Trophoblast cell (in vitro differentiated cells and primary cell): ENCODE measurements at regions not wholly inside any gene's neighbourhood (a gene's known extent, or its start where the extent isn't known, plus 50 kb on each side); places are given as distances from the start of the nearest gene placed in this dataset.

Source experiments
- DNase-seq, 2 donors: peaks; one replicate each; pipeline ENCODE4 v3.0.0-alpha.2; 2016
- H2AFZ ChIP-seq: 2 replicates; pipeline ENCODE4 v1.6.1; 2013; ENCODE audit warnings: low read length, moderate library complexity, mild to moderate bottlenecking; ENCODE audit not compliant: insufficient read depth, poor library complexity
- H2AK5ac ChIP-seq: 2 replicates; pipeline ENCODE4 v1.6.1; 2013; ENCODE audit warnings: mild to moderate bottlenecking, low read length
- H2BK120ac ChIP-seq: 2 replicates; pipeline ENCODE4 v1.6.1; 2013; ENCODE audit warnings: low read length, mild to moderate bottlenecking, moderate library complexity; ENCODE audit not compliant: insufficient read depth, poor library complexity
- H2BK12ac ChIP-seq: 2 replicates; pipeline ENCODE4 v1.6.1; 2013; ENCODE audit warnings: mild to moderate bottlenecking, low read length, moderate library complexity
- H2BK5ac ChIP-seq: 2 replicates; pipeline ENCODE4 v1.6.1; 2013; ENCODE audit warnings: low read length, low read depth, moderate library complexity, mild to moderate bottlenecking; ENCODE audit not compliant: poor library complexity
- H3K14ac ChIP-seq: 2 replicates; pipeline ENCODE4 v1.6.1; 2013; ENCODE audit warnings: mild to moderate bottlenecking, low read length
- H3K18ac ChIP-seq: 2 replicates; pipeline ENCODE4 v1.6.1; 2013; ENCODE audit warnings: mild to moderate bottlenecking, low read length
- H3K23ac ChIP-seq: 2 replicates; pipeline ENCODE4 v1.6.1; 2013; ENCODE audit warnings: low read length
- H3K27ac ChIP-seq: 2 replicates; pipeline ENCODE4 v1.5.1; 2013; ENCODE audit warnings: low read depth, mild to moderate bottlenecking, inconsistent platforms, low read length, moderate library complexity
- H3K27me3 ChIP-seq: 2 replicates; pipeline ENCODE4 v1.6.1; 2013; ENCODE audit warnings: inconsistent platforms, mild to moderate bottlenecking, low read length, moderate library complexity; ENCODE audit not compliant: insufficient read depth
- H3K36me3 ChIP-seq, 2 experiments: 1 replicate in 1 of 2; 2 replicates in 1 of 2; pipeline ENCODE4 v1.6.1; 2013; ENCODE audit warnings: low read length in 2 of 2, mild to moderate bottlenecking in 2 of 2, moderate library complexity in 1 of 2; ENCODE audit not compliant: insufficient read depth in 2 of 2, control insufficient read depth in 1 of 2
- H3K4ac ChIP-seq: 2 replicates; pipeline ENCODE4 v1.6.1; 2013; ENCODE audit warnings: low read depth, mild to moderate bottlenecking, low read length, moderate library complexity
- H3K4me1 ChIP-seq, 2 experiments: 1 replicate in 1 of 2; 2 replicates in 1 of 2; pipeline ENCODE4 v1.6.1; 2013; ENCODE audit warnings: low read length in 2 of 2, mild to moderate bottlenecking in 2 of 2, moderate library complexity in 1 of 2; ENCODE audit not compliant: insufficient read depth in 2 of 2, control insufficient read depth in 1 of 2
- H3K4me2 ChIP-seq: 2 replicates; pipeline ENCODE4 v1.6.1; 2013; ENCODE audit warnings: inconsistent platforms, mild to moderate bottlenecking, low read length, moderate library complexity
- H3K4me3 ChIP-seq: 2 replicates; pipeline ENCODE4 v1.5.1; 2013; ENCODE audit warnings: mild to moderate bottlenecking, low read depth, low read length, inconsistent platforms
- H3K79me1 ChIP-seq: one replicate; pipeline ENCODE4 v1.6.1; 2013; ENCODE audit warnings: low read length
- H3K79me2 ChIP-seq: 2 replicates; pipeline ENCODE4 v1.6.1; 2013; ENCODE audit warnings: low read length, mild to moderate bottlenecking; ENCODE audit not compliant: control insufficient read depth, insufficient read depth, poor library complexity
- H3K9ac ChIP-seq: 2 replicates; pipeline ENCODE4 v1.6.1; 2013; ENCODE audit warnings: mild to moderate bottlenecking, low read length
- H3K9me3 ChIP-seq: 2 replicates; pipeline ENCODE4 v1.6.1; 2013; ENCODE audit warnings: low read depth, mild to moderate bottlenecking, control low read depth, inconsistent platforms, low read length; ENCODE audit not compliant: insufficient read depth
- H4K12ac ChIP-seq: 2 replicates; pipeline ENCODE4 v1.6.1; 2013; ENCODE audit warnings: low read depth, mild to moderate bottlenecking, low read length, moderate library complexity
- H4K8ac ChIP-seq: 2 replicates; pipeline ENCODE4 v1.6.1; 2013; ENCODE audit warnings: low read depth, mild to moderate bottlenecking, low read length, moderate library complexity
- H4K91ac ChIP-seq: one replicate; pipeline ENCODE4 v1.6.1; 2013; ENCODE audit warnings: low read depth, mild to moderate bottlenecking, low read length, moderate library complexity
- WGBS: extraction: QIAGEN DNeasy Blood & Tissue Kit; methylation state at CpG from one replicate; pipeline ENCODE4 v1.1.7; 2013; ENCODE audit warnings: missing lambda C conversion rate; ENCODE audit not compliant: insufficient read length, insufficient coverage; ENCODE audit errors: extremely low coverage; 5-methylcytosine and 5-hydroxymethylcytosine counted together

DNA sequence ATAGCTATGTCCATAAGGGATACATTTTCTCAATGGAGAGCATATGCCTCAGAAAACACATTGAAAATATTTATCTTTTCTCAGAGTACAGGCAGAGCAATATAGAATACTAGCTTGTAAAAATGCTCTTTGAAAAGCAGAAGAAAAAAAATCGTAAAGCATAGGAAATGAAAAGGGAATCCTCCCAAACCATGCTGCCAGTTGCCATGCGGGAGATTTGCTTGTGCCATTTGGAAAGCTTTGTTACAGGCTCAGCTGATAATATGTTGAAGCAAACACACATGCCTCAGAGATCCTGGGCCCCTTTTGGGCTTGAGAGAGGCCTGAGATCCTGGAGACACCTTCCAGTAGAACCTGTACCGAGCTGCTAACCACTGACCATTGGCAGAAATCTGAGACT, 697.1 kb downstream of the BCL11A start:
- no peak for DNase-seq
- Histone ChIP-seq H3K14ac (no peak overlapping the region), H3K79me2 (no peaks in the 10 kb centered on the region), H4K12ac (no peak overlapping the region), H3K4ac (no peak overlapping the region), H3K27ac (no peak overlapping the region), H3K4me2 (no peak overlapping the region), H2BK5ac (no peak overlapping the region), H2BK120ac (no peak overlapping the region), H3K4me3 (no peak overlapping the region), H2AK5ac (no peak overlapping the region), H2BK12ac (no peak overlapping the region), H3K9ac (no peak overlapping the region), H2AFZ (no peak overlapping the region), H4K91ac (no peak overlapping the region), H3K36me3 (no peaks in the 10 kb centered on the region), H3K23ac (no peak overlapping the region), H3K27me3 (no peaks in the 10 kb centered on the region), H3K18ac (no peak overlapping the region), H3K9me3 (peaks cover 2% of the 10 kb centered on the region), H4K8ac (no peak overlapping the region), H3K4me1 (no peaks in the 10 kb centered on the region), H3K79me1 (no peaks in the 10 kb centered on the region)
- WGBS = no CpG with 5 or more reads among the region's 3 CpGs

- Histone ChIP-seq H3K9me3 (no peaks in the 10 kb centered on the region), H3K9ac (no peak overlapping the region), H3K27me3 (no peaks in the 10 kb centered on the region), H3K18ac (no peak overlapping the region), H3K14ac (no peak overlapping the region), H2BK5ac (no peak overlapping the region), H3K4ac (no peak overlapping the region), H2AFZ (no peak overlapping the region), H3K23ac (no peak overlapping the region), H2BK120ac (no peak overlapping the region), H3K27ac (no peak overlapping the region), H3K79me2 (no peaks in the 10 kb centered on the region), H4K91ac (no peak overlapping the region), H3K4me2 (no peak overlapping the region), H2BK12ac (no peak overlapping the region), H3K4me1 (no peaks in the 10 kb centered on the region), H2AK5ac (no peak overlapping the region), H3K4me3 (no peak overlapping the region), H3K79me1 (no peaks in the 10 kb centered on the region), H4K12ac (no peak overlapping the region), H4K8ac (no peak overlapping the region), H3K36me3 (no peaks in the 10 kb centered on the region)
- DNase-seq = no peak
- WGBS = no CpG with 5 or more reads among the region's 4 CpGs
These were observed 700.4 kb downstream of the BCL11A start for GRCh38 chr2:59853032-59853431.

DNA sequence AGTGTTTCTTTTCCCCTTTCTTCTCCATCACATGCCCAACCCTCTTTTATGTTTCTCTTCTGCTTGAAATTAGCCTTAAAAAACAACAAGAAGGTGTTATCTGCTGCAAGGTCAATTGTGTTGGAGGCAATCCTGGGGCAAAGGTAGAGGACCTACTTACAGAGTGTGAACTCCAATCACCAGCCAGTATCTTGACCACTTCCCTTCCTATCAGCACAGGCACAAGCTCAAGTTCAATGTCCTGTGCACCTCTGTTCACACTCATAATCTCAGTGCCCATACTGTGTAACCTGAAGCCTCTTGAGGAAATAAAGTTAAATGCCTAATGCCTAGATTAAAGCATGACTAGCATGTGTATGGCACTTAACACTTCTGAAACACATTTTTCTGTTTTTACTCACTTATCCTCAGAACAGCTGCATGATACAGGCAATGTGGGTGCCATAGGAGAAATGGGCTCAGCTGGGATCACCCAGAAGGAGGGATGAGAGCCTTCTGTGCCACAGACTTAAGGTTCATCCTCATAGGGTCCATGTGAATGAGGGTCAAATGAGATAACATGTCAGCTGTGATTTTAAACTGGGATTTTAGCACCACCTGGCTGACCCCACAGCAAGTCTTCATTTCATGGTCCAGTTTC, 701.5 kb downstream of the BCL11A start:
- Histone ChIP-seq H3K79me2 (no peaks in the 10 kb centered on the region), H3K4me2 (no peak overlapping the region), H3K18ac (no peak overlapping the region), H4K8ac (no peak overlapping the region), H3K36me3 (no peaks in the 10 kb centered on the region), H3K23ac (no peak overlapping the region), H2BK5ac (no peak overlapping the region), H3K27me3 (no peaks in the 10 kb centered on the region), H3K4me1 (no peaks in the 10 kb centered on the region), H2AK5ac (no peak overlapping the region), H4K91ac (no peak overlapping the region), H3K14ac (no peak overlapping the region), H4K12ac (no peak overlapping the region), H3K9me3 (no peaks in the 10 kb centered on the region), H3K4ac (no peak overlapping the region), H3K9ac (no peak overlapping the region), H3K27ac (no peak overlapping the region), H3K4me3 (no peak overlapping the region), H2BK120ac (no peak overlapping the region), H3K79me1 (no peaks in the 10 kb centered on the region), H2BK12ac (no peak overlapping the region), H2AFZ (no peak overlapping the region)
- DNase-seq = peak in 1 of 2 donors; percentile 18

DNA sequence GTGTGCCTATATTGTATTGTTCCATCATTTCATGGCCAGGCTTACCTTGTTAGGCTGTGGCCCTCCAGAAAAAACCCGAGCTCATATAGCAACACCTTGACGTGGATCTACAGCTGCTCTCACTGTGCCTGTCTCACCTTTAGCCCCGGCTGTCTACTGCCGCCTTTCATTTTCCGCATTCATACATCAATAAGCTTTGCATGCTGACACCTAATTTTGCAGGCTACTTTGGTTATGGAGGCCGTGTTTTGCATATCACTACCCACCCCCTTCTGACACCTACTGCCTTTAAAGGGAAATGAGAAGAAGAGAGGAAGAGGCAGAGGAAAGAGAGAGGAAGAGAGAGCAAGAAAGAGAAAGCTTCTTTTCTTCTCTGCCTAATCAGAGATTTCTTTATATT, 702.9 kb downstream of the BCL11A start:
- Histone ChIP-seq H3K18ac (no peak overlapping the region), H2BK120ac (no peak overlapping the region), H3K79me2 (no peaks in the 10 kb centered on the region), H2AFZ (no peak overlapping the region), H3K79me1 (no peaks in the 10 kb centered on the region), H3K9me3 (no peaks in the 10 kb centered on the region), H3K4me3 (no peak overlapping the region), H3K36me3 (no peaks in the 10 kb centered on the region), H4K91ac (no peak overlapping the region), H4K8ac (no peak overlapping the region), H3K23ac (no peak overlapping the region), H3K27me3 (no peaks in the 10 kb centered on the region), H3K9ac (no peak overlapping the region), H3K14ac (no peak overlapping the region), H2AK5ac (no peak overlapping the region), H3K4me2 (no peak overlapping the region), H2BK12ac (no peak overlapping the region), H2BK5ac (no peak overlapping the region), H3K4ac (no peak overlapping the region), H4K12ac (no peak overlapping the region), H3K27ac (no peak overlapping the region), H3K4me1 (no peaks in the 10 kb centered on the region)
- WGBS = no CpG with 5 or more reads among the region's 6 CpGs
- no peak for DNase-seq
